ENCODE measurements at regions not wholly inside any gene's neighbourhood (a gene's known extent, or its start where the extent isn't known, plus 50 kb on each side); places are given as distances from the start of the nearest gene placed in this dataset.

- Histone ChIP-seq H3K4me3 (IDR thresholded peaks at IDR 0.05; ENCODE audit: insufficient read depth, low read depth, low read length) (no peak overlapping the region), H3K4me2 (peak overlapping the region; percentile 7), H2AFZ (ENCODE audit: low read depth) (peak overlapping the region; percentile 6; the same call in 1 of the 2 replicates), H3K9ac (no peak overlapping the region), H4K20me1 (ENCODE audit: insufficient read depth) (no peaks in the 10 kb centered on the region), H3K27ac (peak overlapping the region; percentile 16; the same call in 1 of the 2 replicates), H3K36me3 (ENCODE audit: insufficient read depth) (no peaks in the 10 kb centered on the region), H3K27me3 (ENCODE audit: insufficient read depth, low read depth) (no peaks in the 10 kb centered on the region), H3K79me2 (ENCODE audit: insufficient read depth, low read depth) (no peaks in the 10 kb centered on the region), H3K4me1 (ENCODE audit: low read depth, poor library complexity, severe bottlenecking) (peaks cover 24% of the 10 kb centered on the region)
- TF ChIP-seq, protein P1, sequence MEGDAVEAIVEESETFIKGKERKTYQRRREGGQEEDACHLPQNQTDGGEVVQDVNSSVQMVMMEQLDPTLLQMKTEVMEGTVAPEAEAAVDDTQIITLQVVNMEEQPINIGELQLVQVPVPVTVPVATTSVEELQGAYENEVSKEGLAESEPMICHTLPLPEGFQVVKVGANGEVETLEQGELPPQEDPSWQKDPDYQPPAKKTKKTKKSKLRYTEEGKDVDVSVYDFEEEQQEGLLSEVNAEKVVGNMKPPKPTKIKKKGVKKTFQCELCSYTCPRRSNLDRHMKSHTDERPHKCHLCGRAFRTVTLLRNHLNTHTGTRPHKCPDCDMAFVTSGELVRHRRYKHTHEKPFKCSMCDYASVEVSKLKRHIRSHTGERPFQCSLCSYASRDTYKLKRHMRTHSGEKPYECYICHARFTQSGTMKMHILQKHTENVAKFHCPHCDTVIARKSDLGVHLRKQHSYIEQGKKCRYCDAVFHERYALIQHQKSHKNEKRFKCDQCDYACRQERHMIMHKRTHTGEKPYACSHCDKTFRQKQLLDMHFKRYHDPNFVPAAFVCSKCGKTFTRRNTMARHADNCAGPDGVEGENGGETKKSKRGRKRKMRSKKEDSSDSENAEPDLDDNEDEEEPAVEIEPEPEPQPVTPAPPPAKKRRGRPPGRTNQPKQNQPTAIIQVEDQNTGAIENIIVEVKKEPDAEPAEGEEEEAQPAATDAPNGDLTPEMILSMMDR (conservative IDR thresholded peaks at IDR 0.05; ENCODE audit: low read depth, low read length), result no peak
These were observed 341.8 kb downstream of the MAN2A1 start for GRCh38 chr5:110031402-110032140.

DNA sequence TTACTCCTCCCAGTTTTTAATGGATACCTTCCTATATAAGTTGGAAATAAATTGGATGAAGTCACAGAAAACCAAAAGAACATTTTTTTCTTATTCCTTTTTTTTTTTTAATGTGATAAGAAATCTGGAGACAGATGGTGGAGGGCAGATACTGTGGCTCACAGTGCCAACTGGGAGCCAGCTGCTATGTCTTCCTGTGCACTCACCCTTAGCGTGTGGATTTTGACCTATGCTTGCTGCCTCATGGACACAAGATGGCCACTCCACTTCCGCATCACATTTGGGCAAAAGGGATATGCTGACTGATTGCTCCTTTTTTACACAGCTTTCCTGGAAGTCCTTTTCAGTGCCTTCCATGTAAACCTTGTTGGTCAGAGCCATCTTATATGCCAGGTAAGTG, 342.6 kb downstream of the MAN2A1 start:
- Histone ChIP-seq H2AFZ (ENCODE audit: low read depth) (no peak overlapping the region), H3K4me2 (no peak overlapping the region; the same call in 1 of the 2 replicates), H3K9ac (no peak overlapping the region), H3K79me2 (ENCODE audit: insufficient read depth, low read depth) (no peaks in the 10 kb centered on the region), H3K4me3 (IDR thresholded peaks at IDR 0.05; ENCODE audit: insufficient read depth, low read depth, low read length) (no peak overlapping the region), H3K36me3 (ENCODE audit: insufficient read depth) (no peaks in the 10 kb centered on the region), H3K4me1 (ENCODE audit: low read depth, poor library complexity, severe bottlenecking) (peaks cover 24% of the 10 kb centered on the region), H3K27ac (no peak overlapping the region), H4K20me1 (ENCODE audit: insufficient read depth) (no peaks in the 10 kb centered on the region), H3K27me3 (ENCODE audit: insufficient read depth, low read depth) (no peaks in the 10 kb centered on the region)
- TF ChIP-seq, protein P1 (conservative IDR thresholded peaks at IDR 0.05; ENCODE audit: low read depth, low read length), result no peak

DNA sequence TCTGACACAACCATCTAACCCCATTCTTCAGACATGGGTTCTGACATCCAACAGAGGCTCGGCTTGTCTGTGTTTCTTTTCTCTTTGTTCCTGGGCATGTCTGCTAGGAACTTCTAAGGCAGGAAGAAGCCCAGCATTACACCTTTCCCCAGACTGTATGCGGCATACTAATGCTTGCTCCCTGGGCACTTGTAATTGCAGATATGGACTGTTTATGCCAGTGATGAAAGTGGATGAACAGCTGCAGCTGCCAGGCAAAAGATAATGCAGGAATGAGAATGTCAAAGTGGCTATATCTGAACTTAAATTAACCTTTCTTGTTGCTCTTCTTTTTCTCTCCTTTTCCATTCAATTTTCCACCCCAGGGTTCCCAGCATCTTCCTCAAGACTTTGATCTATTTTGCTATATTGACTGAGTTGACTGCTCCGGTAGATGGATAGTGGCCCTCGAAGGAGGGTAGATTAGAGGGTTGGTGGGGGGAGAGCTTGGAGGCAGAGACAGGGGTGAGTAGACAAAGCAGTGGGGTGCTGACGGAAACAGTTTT, 344.4 kb downstream of the MAN2A1 start:
- Histone ChIP-seq H3K36me3 (ENCODE audit: insufficient read depth) (no peaks in the 10 kb centered on the region), H4K20me1 (ENCODE audit: insufficient read depth) (no peaks in the 10 kb centered on the region), H3K27ac (no peak overlapping the region), H3K4me3 (IDR thresholded peaks at IDR 0.05; ENCODE audit: insufficient read depth, low read depth, low read length) (no peak overlapping the region), H3K4me2 (no peak overlapping the region), H3K9ac (no peak overlapping the region), H3K27me3 (ENCODE audit: insufficient read depth, low read depth) (no peaks in the 10 kb centered on the region), H2AFZ (ENCODE audit: low read depth) (no peak overlapping the region), H3K79me2 (ENCODE audit: insufficient read depth, low read depth) (no peaks in the 10 kb centered on the region), H3K4me1 (ENCODE audit: low read depth, poor library complexity, severe bottlenecking) (peaks cover 24% of the 10 kb centered on the region)
- TF ChIP-seq, protein P1 (conservative IDR thresholded peaks at IDR 0.05; ENCODE audit: low read depth, low read length), result no peak

DNA sequence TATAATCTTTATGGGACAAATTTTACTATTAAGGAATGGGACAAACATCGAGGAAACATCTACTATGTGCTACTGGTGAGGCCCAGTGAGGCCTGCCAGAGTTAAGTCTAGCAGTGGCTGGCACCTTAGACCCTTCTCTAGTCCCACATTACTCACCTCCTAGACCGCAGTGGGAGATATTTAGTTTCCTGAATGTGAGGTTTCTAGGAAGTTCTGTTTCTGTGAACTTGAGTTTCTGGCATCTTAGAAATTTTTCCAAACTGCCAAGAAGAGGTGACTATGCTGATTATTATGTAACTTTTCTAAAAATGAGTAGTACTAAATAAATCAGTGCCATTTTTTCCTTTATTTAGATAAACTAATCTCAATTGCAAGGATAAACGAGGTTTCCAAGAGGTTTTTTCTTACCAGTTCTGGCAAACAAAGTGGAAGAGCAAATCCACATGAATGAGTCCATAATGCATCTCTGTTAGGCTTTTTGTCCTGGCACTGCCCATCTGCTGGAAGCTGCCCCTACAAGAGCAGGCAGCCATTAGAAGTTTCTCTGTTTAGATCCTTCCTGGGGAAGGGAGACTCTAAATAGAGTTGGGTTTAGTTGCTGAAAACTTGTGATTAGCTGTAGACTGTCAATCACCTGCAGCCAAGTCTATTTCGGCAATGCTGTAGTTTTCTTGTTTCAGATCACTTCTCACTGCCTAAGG, 348.7 kb downstream of the MAN2A1 start:
- H3K4me2 ChIP-seq, result no peak overlapping the region
- TF ChIP-seq, protein P1 (conservative IDR thresholded peaks at IDR 0.05; ENCODE audit: low read depth, low read length), result no peak
- H3K36me3 ChIP-seq (ENCODE audit: insufficient read depth), result no peaks in the 10 kb centered on the region
- H3K79me2 ChIP-seq (ENCODE audit: insufficient read depth, low read depth), result no peaks in the 10 kb centered on the region
- no peak overlapping the region for H2AFZ ChIP-seq (ENCODE audit: low read depth)
- no peak overlapping the region for H3K27ac ChIP-seq
- no peaks in the 10 kb centered on the region for H3K4me1 ChIP-seq (ENCODE audit: low read depth, poor library complexity, severe bottlenecking)
- H3K27me3 ChIP-seq (ENCODE audit: insufficient read depth, low read depth), result no peaks in the 10 kb centered on the region
- H4K20me1 ChIP-seq (ENCODE audit: insufficient read depth), result no peaks in the 10 kb centered on the region
- H3K9ac ChIP-seq, result no peak overlapping the region
- H3K4me3 ChIP-seq (IDR thresholded peaks at IDR 0.05; ENCODE audit: insufficient read depth, low read depth, low read length), result no peak overlapping the region

Data from KMS-11 (cell line).